Skeletal muscle cell (primary cell): ENCODE measurements at regions not wholly inside any gene's neighbourhood (a gene's known extent, or its start where the extent isn't known, plus 50 kb on each side); places are given as distances from the start of the nearest gene placed in this dataset.
"Not testable (repeated sequence)": the region's sequence is repeated elsewhere in the genome, so short reads cannot be mapped to it uniquely, and the experiment has no call there.

Source experiments
- DNase-seq: peaks from one replicate; pipeline ENCODE4 v3.0.0-alpha.2; 2010; ENCODE audit warnings: low read depth
- H3K4me3 ChIP-seq: 2 replicates; pipeline ENCODE4 v1.5.1; 2011; ENCODE audit warnings: low read depth, mild to moderate bottlenecking, control low read depth, low read length, moderate library complexity

DNA sequence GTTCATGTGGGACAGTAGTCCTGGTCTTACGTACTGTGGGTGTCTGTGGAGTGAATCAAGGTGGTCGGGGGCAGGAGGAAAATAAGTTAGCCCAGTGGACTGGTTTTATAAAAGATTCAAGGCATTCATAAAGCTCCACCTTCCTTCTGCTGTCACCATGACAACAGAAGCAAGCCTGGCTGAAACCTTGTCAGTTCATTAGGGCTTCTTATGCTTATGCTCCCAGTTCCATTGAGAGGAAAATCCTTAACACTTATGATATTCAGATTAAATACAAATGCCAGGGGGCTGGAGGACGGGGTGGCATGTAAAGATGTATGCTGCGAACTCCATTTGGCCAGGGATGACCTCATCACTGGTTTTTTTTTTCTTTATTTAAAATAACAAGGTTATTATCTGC, 283.1 kb upstream of the ATP10A start:
- no peak overlapping the region for H3K4me3 ChIP-seq
- no peak for DNase-seq

DNA sequence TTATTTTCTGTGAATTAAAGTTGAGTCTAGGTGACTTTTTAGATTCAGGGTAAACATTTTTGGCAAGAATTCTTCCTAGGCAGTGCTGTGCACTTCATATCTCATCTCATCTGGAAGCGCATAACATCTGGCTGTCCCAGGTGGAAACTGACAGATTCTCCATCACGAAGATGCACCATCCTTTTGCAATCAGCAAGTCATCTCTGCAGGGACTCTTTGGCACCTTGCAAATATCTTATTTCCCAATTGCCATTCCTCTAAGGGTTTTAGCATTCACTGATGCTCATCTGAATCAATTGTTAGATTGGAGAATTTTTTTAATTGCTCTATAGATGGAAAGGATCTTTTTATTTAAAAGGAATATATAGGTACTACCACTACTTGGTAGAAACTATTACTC, 282.7 kb upstream of the ATP10A start:
- DNase-seq: no peak

DNA sequence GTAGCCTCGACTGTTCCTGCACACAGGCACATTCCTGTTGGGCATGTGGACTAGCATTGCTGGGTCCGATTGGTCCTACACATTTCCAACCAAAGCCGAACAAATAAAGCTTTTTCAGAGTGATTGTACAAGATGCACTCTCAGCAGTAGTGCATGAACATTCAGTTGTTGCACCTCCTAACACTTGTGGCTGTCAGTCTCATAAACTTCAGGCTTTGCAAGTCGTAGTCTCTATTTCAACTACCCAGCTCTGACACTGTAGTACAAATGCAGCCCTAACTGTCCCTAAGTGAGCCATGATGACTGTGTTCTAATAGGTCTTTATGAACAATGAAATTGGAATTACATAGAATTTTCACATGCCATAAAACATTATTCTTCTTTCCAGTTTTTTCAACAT, 281.7 kb upstream of the ATP10A start:
- no peak overlapping the region for H3K4me3 ChIP-seq
- no peak for DNase-seq

More for the DNA sequence above, 282.7 kb upstream of the ATP10A start:
- H3K4me3 ChIP-seq: no peak overlapping the region

DNA sequence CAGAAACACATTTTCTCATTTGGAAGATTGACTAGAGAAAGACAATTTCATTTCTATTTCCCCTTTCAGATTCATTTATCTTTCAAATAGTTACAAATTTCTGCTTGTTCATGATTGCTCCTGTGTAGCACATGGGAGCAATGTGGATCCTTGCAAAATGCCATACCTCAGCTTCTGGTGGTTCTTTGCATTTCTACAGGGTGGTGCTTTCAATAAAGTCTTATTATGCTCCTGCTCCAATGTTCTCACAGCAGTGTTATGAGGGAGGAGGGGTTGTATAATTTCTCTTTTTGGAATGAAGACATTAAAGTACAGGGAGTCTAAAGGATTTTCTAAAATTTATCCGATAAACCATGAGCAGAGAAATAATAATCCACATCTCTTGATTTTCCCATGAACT, 280.1 kb upstream of the ATP10A start:
- H3K4me3 ChIP-seq: no peak overlapping the region
- DNase-seq: no peak

DNA sequence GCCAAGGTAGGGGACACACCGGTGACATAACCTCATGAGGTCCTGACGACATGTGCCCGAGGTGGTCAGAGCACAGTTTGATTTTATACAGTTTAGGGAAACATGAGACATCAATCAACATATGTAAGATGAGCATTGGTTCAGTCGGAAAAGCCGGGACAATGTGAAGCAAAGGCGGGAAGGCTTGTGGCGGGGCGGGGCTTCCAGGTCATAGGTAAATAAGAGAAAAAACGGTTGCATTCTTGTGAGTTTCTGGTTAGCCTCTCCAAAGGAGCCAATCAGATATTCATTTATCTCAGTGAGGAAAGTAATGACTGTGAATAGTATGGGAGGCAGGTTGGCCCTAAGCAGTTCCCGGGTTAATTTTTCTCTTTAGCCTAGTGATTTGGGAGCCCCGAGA, 271.7 kb upstream of the ATP10A start:
- no peak for DNase-seq

DNA sequence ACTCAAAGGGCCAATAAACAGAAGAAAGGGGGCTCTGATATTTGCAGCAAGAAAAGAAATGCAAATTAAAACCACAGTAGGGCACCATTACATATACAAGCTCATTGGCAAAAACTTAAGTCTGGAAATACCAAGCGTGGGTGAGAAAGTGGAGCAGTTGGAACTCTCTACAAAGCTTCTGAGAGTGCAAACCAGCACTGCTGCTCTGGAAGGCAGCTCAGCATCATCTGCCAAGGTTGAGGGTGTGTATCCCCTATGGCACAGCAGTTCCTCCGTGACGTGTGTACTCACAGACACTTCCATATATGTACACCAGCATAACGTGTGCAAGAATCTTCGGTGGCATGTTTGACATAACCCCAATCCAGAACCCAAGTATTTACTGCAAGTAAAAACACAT, 271.0 kb upstream of the ATP10A start:
- no peak for DNase-seq

More for the DNA sequence above, 271.7 kb upstream of the ATP10A start:
- no peak overlapping the region for H3K4me3 ChIP-seq

DNA sequence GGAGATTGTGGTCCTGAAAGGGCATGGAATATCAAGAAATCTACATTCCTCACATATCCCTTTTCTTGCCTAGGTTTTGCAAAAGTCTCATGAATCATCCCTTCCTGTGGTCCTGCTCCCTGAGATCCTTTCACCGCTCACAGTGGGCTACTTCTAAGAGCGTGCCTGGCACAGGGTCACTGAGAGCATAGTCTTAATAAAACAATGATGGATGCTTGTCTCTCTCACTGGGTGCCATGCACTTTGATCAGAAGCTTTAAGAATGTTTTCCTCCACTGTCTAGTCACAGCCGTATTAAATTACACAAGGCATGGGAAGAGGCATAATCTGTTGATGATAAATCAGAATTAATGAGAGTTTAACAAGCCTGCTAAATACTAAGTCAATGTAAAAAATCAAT, 269.7 kb upstream of the ATP10A start:
- no peak for DNase-seq
- H3K4me3 ChIP-seq: no peak overlapping the region

More for the DNA sequence above, 271.0 kb upstream of the ATP10A start:
- no peak overlapping the region for H3K4me3 ChIP-seq

DNA sequence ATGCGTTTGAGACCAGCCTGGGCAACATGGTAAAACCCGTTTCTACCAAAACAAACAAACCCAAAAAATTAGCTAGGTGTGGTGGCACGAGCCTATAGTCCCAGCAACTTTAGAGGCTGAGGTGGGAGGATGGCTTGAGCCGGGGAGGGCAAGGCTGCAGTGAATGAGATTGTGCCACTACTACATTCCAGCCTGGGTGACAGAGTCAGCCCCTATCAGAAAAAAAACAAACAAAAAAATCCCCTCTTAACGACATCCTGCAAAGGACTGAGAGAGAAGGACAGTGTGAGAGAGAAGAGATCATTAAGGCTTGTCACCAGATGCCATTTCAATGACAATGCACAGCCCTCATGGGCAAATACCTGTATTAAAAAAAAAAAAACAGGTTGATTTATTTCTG, 266.7 kb upstream of the ATP10A start:
- no peak overlapping the region for H3K4me3 ChIP-seq
- DNase-seq: no peak

DNA sequence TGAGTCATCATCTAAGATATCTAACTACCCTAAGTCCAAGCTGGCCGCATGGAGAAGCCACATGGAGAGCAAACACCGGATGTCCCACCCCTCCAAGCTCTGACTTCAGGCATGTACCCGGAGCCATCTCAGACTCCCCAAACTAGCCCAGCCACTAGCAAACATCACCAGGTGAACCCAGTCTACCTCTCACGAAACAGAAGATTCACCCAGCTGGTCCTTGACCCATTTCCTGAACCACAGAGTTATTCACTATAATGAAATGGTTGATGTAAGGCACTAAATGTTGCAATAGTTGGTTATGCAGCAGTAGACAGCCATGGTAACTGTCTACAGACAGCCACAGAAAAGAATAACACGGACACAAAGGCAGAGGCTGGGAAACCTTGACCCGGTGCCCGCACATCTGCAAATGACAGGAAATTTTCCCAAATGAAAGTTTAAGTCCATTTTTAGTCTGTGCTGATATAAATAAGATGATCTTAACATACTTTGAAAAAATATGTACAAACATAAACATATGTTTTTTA, 265.5 kb upstream of the ATP10A start:
- DNase-seq: no peak
- no peak overlapping the region for H3K4me3 ChIP-seq

DNA sequence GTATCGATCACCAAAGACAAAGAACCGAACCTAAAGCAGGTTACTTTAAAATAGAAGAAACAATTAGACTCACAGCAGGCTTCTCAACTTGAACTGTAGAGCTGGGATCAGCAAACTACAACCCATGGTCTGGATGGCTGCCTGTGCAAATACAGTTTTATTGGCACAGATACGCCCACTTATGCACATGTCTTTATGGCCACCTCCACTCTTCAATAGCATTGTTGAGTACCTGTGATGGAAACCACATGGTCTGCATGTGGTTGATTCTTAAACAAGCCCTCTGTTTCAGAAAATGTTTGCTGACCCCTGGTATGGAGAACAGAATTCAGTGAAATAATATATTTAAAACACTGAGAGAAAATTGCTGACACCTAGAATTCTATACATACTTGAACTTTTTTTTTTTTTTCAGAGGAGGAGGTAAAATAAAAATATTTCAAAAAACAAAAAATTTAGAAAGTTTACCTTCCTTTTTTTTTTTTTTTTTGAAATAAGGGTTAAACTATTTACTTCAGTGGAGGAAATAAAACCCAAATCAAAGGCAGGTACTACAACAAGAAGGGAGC, 263.8 kb upstream of the ATP10A start:
- DNase-seq: no peak
- no peak overlapping the region for H3K4me3 ChIP-seq

DNA sequence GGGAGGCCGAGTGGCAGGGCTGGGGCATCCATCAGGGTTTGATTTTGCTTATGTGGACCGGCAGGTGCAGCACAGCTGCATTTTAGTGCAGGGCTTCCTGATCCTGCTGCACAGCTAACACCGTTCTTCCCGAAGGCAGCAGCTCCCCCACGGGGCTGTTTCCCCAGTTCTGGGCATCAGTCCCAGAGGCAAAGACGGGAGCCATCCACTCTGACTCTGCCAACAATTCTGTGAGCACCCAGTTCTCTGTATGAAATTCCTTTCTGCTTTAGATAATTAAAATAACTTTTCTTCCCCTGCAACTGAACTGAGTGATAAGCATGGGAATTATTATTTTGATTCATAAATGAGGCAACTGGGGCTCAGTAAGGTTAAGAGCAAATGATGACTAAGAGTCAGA, 262.9 kb upstream of the ATP10A start:
- no peak overlapping the region for H3K4me3 ChIP-seq
- DNase-seq: no peak

DNA sequence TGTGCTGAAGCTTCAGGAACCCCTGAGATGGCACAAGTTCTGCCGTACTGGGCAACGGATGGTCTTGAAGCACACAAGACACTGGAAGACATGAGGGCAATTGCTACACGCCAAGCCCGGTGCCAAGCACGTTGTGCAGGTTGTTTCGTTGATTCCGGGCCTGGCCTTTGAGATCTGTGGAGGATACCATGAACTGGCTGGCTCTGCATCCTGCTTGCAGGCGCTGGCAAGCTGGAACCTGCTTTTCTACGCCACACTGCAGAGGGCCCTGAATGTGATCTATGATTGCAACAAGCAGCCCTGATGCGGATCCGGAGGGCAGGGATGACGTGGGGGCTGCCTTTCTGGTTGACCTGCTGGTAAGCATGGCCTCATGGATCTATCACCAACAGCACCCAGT, 262.5 kb upstream of the ATP10A start:
- no peak overlapping the region for H3K4me3 ChIP-seq
- no peak for DNase-seq

DNA sequence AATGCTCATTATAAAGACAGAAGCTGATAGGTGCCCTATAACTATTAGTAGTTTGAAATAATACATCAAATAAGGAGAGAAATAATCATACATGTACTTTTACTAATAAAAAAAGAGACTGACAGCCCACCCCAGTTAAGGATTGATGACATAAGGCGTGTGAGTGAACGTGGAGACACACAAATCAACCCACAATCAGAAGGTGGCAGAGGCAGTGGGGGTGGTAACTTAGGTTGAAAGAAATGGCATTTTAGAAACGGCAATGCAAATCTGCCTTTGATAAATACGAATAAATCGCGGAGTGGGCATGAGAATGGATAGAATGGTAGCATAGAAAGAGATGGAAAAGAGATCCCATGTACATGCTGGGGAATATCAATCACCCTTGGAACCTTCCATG, 256.2 kb upstream of the ATP10A start:
- DNase-seq: no peak
- H3K4me3 ChIP-seq: no peak overlapping the region

DNA sequence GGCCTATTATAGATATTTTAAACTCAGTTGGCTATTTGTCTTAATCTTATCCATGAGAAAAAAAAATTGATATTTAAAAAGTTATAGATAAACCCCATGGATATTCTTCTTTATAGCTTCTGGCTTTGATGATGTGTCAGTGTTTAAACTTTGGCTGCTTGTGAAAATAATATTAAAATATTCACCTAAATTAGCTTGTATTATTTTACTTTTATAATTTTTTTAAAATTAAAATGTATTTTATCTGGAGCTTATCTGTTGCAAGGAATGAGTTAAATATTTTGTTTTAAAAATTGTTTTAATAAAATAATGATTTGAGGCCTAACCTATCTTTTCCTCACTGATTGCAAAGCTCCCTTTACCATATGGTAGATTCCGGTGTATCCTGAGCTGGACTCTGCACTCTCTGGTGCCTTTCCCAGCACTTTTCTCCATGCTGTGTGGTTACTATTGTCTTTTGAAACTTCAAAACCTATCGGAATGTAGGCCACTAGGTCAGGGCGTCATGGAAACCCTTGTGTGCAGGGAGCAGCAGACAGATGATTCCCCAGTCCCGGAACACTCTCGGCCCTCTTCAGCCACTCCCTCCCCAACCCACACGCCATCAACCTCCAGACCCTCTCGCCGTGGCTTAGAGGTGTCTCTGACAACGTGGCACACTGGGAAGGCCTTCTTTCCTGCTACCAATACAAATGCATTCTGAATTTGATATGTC, 252.3 kb upstream of the ATP10A start:
- no peak overlapping the region for H3K4me3 ChIP-seq
- no peak for DNase-seq

DNA sequence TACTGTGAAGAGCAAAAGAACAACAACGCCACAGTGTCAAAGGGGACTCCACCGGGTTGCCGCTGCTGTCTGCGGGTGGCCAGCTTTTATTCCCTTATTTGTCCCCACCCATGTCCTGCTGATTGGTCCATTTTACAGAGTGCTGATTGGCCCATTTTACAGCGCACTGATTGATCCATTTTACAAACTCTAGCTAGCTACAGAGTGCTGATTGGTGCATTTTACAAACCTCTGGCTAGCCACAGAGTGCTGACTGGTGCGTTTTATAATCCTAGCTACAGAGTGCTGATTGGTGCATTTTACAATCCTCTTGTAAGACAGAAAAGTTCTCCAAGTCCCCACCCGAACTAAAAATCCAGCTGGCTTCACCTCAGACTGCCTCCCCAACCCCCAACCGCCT, 251.0 kb upstream of the ATP10A start:
- DNase-seq, H3K4me3 ChIP-seq: not testable (repeated sequence)

DNA sequence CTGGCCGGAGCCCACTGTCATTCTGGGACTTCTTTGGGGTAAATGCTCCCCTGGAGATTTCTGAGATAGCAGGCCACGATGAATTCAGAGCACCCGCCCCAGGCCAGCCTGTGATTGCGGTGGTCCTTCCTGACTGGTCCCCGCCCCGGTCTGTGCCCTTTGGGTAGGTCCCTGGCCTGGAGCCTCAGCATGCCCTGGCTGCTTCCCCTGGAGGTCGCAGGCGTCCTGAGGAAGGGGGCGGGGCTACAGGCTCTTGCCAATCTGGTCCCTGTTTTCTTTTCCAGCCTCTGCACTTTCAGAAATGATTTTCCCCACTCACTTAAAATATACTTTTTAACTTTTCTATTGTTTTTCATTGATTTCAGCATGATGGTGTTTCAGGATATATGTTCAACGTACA, 250.2 kb upstream of the ATP10A start:
- no peak for DNase-seq
- no peak overlapping the region for H3K4me3 ChIP-seq

DNA sequence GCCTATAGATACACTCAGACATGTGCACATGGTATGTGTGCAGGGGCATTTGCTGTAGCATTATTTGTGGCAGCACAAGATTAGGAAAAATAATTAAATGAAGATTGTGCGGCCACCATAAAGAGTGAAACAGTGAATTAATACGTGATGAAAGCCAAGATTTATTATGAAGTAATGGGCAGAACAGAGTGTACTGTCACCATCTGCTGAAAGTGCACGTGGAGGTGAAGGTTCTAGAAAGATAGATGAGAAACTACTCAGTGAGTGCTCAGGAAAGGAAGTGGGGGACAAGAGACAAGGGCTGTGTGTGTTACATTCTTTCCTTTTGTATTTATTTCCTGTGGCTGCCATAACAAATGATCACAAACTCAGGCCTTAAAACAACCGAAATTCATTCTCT, 246.1 kb upstream of the ATP10A start:
- no peak for DNase-seq

DNA sequence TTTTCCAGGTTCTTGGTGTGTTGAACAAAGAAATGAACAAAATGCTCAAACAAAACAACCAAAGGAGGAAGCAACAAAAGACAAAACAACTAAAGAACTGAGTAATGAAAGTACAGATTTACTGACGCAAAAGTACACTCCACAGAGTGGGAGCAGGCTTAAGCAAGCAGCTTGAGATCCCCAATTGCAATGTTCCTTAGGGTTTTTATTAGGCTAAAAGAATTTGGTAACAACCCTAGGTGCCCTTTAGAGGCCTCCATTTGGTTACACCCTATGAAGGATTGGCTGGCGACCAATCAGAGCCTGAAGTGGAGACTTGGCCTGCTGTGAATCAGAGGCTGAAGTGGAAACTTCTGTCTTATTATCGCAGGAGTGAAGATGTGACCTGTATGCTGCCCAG, 243.4 kb upstream of the ATP10A start:
- no peak overlapping the region for H3K4me3 ChIP-seq

More for the DNA sequence above, 246.1 kb upstream of the ATP10A start:
- no peak overlapping the region for H3K4me3 ChIP-seq

DNA sequence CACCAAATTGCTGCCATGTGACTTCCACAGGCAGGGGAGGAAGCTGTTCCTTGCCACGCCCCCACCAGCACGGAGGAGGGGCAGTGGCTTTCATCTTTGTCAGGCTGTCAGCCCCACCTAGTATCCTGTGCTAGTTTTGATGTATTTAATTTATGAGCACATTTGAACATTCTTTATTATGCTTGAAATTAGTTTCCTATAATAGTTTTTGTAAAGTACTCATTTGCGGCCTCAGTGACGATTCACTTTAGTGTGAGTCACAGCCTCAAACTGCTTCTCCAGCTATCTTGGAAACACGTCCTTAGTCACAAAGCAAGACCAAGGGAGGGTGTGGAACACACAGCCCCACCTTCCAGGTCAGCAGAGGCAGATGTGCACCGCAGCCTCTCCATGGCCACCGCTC, 239.9 kb upstream of the ATP10A start:
- no peak overlapping the region for H3K4me3 ChIP-seq

More for the DNA sequence above, 243.4 kb upstream of the ATP10A start:
- no peak for DNase-seq

DNA sequence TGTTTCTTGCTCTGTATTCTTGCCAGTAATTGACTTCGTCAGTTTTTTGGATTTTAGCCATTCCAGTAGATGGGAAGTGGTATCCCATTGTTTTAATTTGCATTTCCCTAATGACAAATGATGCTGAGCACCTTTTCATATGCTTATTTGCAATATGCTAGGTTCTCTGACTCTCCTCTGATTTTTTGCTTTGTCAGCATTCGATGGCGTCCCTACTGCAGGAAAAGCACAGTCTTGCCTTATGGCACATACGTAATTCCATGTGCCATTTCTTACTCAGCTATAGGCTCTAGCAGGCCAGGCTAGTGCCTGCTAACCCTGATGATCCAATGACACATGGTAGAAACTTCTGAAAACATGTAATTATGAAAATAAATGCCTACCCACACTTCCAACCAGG, 239.2 kb upstream of the ATP10A start:
- H3K4me3 ChIP-seq: no peak overlapping the region
- no peak for DNase-seq

More for the DNA sequence above, 239.9 kb upstream of the ATP10A start:
- DNase-seq: no peak

DNA sequence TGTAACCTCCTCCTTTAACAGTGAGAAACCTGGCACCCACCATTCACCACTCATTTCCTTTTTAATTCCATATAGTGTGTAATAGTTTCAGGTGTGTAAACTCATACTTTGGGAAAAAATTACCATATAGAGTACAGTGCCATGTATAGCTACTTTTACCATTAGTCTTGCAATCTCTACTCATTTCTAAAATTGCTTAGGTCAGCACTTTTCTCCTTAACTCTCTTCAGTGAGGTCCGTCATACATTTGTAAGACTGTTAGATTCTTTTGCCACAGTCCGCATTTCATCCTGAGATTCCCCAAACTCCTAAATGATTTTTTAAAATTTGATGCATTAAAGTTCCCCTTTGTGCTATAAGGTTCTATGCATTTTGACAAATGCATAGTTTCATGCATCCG, 238.3 kb upstream of the ATP10A start:
- no peak for DNase-seq

More for the DNA sequence above, 238.3 kb upstream of the ATP10A start:
- H3K4me3 ChIP-seq: no peak overlapping the region
